Right lobe of liver (tissue), 4 donors: ENCODE measurements at regions not wholly inside any gene's neighbourhood (a gene's known extent, or its start where the extent isn't known, plus 50 kb on each side); places are given as distances from the start of the nearest gene placed in this dataset.

Experiments
- POLR2A ChIP-seq: fragments of 450-650 bp; IDR thresholded peaks from one replicate; pipeline ENCODE4 v1.6.1; 2017; ENCODE audit warnings: antibody characterized with exemption, mild to moderate bottlenecking
- TF ChIP-seq, protein P1 (sequence below), 4 donors: fragments of 200-600 bp in 3 of 4; fragments of 450-650 bp in 1 of 4; IDR thresholded peaks; one replicate each; pipeline versions ENCODE4 v1.5.1 to v1.8.0; 2016 to 2022; ENCODE audit warnings: antibody characterized with exemption in 4 of 4, mild to moderate bottlenecking in 2 of 4
- donor health status: DM: no; HTN: no; CAD: no.
- donor health status: DM: no; HTN: no; CAD: no.
- donor health status: DM: no; HTN: yes; CAD: no.

DNA sequence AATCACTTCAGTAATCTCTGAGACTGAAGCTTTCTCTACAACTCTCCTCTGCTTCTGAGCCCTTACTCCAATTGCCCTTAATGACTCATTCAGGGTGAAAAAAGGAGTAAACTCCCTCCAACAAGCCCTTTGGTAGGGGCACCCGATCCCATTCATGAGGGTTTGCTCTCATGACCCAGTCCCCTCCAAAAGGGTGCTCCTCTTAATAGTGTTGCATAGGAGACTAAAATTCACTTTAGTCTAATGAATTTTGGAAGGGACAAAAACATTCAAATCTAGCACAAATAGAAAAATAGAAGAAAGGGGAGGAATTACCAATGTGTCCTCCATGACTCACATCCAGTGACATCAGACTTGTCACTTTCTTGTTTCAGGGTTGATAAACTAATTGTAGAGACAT, 66.2 kb upstream of the CCNY start:
- TF ChIP-seq, protein P1, sequence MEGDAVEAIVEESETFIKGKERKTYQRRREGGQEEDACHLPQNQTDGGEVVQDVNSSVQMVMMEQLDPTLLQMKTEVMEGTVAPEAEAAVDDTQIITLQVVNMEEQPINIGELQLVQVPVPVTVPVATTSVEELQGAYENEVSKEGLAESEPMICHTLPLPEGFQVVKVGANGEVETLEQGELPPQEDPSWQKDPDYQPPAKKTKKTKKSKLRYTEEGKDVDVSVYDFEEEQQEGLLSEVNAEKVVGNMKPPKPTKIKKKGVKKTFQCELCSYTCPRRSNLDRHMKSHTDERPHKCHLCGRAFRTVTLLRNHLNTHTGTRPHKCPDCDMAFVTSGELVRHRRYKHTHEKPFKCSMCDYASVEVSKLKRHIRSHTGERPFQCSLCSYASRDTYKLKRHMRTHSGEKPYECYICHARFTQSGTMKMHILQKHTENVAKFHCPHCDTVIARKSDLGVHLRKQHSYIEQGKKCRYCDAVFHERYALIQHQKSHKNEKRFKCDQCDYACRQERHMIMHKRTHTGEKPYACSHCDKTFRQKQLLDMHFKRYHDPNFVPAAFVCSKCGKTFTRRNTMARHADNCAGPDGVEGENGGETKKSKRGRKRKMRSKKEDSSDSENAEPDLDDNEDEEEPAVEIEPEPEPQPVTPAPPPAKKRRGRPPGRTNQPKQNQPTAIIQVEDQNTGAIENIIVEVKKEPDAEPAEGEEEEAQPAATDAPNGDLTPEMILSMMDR (IDR thresholded peaks at IDR 0.05) = no peak
- TF ChIP-seq POLR2A = no peak
